CD4-positive, alpha-beta T cell (primary cell): ENCODE measurements at regions not wholly inside any gene's neighbourhood (a gene's known extent, or its start where the extent isn't known, plus 50 kb on each side); places are given as distances from the start of the nearest gene placed in this dataset.

Experiments
- ATAC-seq: fragments of 200-7000 bp; cut with Tn5 transposase; one replicate; pipeline ENCODE4 v1.10.0; 2022; ENCODE audit warnings: mild to moderate bottlenecking; ENCODE audit not compliant: poor library complexity
- CTCF ChIA-PET: fragments of 350-600 bp; sonication (Branson Sonifier 250); formaldehyde crosslinking; loops from one replicate; lab custom pipeline; 2021; ENCODE audit warnings: antibody characterized with exemption, inconsistent platforms; lab: Charles Lee
- POLR2A ChIA-PET: fragments of 350-600 bp; sonication (Branson Sonifier 250); formaldehyde crosslinking; loops from one replicate; lab custom pipeline; 2021; ENCODE audit warnings: antibody characterized with exemption, inconsistent platforms; lab: Charles Lee
- DNase-seq, 14 experiments: peaks; one replicate each; pipeline ENCODE4 v3.0.0-alpha.2; 2013 to 2020; ENCODE audit warnings: mixed read lengths in 2 of 14
- H3K27ac ChIP-seq, 2 donors: one replicate each; pipeline versions ENCODE4 v1.5.1 to v1.7.0; 2013; ENCODE audit warnings: low read length in 2 of 2, low read depth in 1 of 2, mild to moderate bottlenecking in 1 of 2
- H3K27me3 ChIP-seq, 2 experiments: 1 replicate in 1 of 2; 2 replicates in 1 of 2; pipeline versions ENCODE4 v1.6.1 to v1.7.0; 2013; ENCODE audit warnings: low read length in 2 of 2, control low read depth in 1 of 2, mild to moderate bottlenecking in 1 of 2, moderate library complexity in 1 of 2; ENCODE audit not compliant: insufficient read depth in 2 of 2, control insufficient read depth in 1 of 2
- H3K36me3 ChIP-seq: one replicate; pipeline ENCODE4 v1.6.1; 2013; ENCODE audit warnings: low read length, control low read depth; ENCODE audit not compliant: insufficient read depth
- H3K4me1 ChIP-seq: one replicate; pipeline ENCODE4 v1.6.1; 2013; ENCODE audit warnings: low read length, control low read depth; ENCODE audit not compliant: insufficient read depth
- H3K4me3 ChIP-seq: one replicate; pipeline ENCODE4 v1.5.1; 2013; ENCODE audit warnings: mild to moderate bottlenecking, low read length, moderate library complexity
- H3K9me3 ChIP-seq, 2 experiments: 1 replicate in 1 of 2; 2 replicates in 1 of 2; pipeline versions ENCODE4 v1.6.1 to v1.7.0; 2013; ENCODE audit warnings: low read length in 2 of 2, mild to moderate bottlenecking in 2 of 2, control low read depth in 1 of 2, moderate library complexity in 1 of 2; ENCODE audit not compliant: control insufficient read depth in 1 of 2, insufficient read depth in 1 of 2
- H3K27ac Mint-ChIP-seq: one replicate; pipeline ENCODE4 v1.8.0; 2020; ENCODE audit warnings: mixed read lengths
- H3K27me3 Mint-ChIP-seq: one replicate; pipeline ENCODE4 v1.8.0; 2021; ENCODE audit warnings: mixed read lengths
- H3K36me3 Mint-ChIP-seq: one replicate; pipeline ENCODE4 v1.8.0; 2021; ENCODE audit warnings: low read depth, mixed read lengths
- H3K4me1 Mint-ChIP-seq: one replicate; pipeline ENCODE4 v1.8.0; 2021; ENCODE audit warnings: low read depth, mixed read lengths
- H3K4me3 Mint-ChIP-seq: one replicate; pipeline ENCODE4 v1.8.0; 2020; ENCODE audit warnings: mild to moderate bottlenecking, mixed read lengths
- H3K9me3 Mint-ChIP-seq: one replicate; pipeline ENCODE4 v1.8.0; 2020; ENCODE audit warnings: mixed read lengths
- intact Hi-C, 2 experiments: fragments of 100-400 bp; cut with DNase I in 1 of 2; cut with micrococcal nuclease in 1 of 2; formaldehyde crosslinking; loops; one replicate each; pipeline versions ENCODE4 v1.15.1 to v1.9.0; 2023 to 2025; cut with DNase I, micrococcal nuclease
- TF ChIP-seq, protein P1 (sequence below): fragments of 200-600 bp; IDR thresholded peaks from one replicate; pipeline ENCODE4 v1.8.0; 2022; ENCODE audit warnings: antibody characterized with exemption, mild to moderate bottlenecking

DNA sequence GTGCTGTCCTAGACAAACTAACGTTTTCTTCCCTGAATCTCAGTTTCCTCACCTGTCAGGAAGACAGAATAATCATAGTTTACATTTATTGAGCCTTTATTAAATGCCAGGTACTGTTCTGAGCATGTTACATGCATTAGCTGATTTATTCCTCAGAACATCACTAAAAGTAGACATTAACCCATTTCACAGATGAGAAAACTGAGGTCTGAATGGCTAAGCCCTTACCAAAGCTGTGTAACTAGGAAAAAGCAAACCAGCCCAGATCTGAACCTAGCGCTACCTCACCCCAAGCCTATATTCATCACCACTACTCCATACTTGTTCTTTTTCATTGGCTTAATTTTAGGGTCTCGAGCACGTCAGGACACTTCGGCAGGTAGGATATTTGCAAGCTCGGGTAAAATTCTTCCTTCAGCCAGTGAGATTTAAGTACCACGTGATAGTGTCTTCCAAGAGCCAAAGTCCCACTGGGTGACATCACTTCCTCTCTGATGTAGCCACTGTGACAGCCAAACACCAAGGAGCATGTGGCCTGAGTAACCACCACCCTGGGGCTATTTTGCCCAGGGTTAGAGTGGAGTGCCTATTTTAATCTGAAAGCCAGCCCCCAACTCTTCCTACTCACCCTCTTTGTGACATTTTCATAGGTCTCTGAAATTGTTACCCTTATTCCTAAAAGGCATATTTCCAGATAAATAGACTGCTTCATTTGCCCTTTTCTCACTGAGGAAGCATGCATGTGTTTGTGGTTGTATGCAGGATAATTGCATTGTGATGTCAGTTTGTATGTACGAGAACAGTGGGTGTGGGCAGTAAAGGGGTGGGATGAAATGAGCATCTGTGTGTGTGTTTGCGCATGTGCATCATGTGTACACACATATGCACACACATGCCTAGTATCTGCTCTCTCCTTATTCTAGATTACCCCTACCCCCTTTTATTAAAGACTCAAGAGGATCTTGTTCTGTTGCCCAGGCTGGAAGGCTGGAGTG is 62.2 kb upstream of the WSCD2 start:
- Histone ChIP-seq H3K27ac (no peak overlapping the region), H3K4me1 (no peaks in the 10 kb centered on the region), H3K36me3 (no peaks in the 10 kb centered on the region), H3K27me3 (no peaks in the 10 kb centered on the region), H3K9me3 (peaks cover 0 to 4% of the 10 kb centered on the region in 2 experiments), H3K4me3 (no peak overlapping the region)
- TF ChIP-seq, protein P1, sequence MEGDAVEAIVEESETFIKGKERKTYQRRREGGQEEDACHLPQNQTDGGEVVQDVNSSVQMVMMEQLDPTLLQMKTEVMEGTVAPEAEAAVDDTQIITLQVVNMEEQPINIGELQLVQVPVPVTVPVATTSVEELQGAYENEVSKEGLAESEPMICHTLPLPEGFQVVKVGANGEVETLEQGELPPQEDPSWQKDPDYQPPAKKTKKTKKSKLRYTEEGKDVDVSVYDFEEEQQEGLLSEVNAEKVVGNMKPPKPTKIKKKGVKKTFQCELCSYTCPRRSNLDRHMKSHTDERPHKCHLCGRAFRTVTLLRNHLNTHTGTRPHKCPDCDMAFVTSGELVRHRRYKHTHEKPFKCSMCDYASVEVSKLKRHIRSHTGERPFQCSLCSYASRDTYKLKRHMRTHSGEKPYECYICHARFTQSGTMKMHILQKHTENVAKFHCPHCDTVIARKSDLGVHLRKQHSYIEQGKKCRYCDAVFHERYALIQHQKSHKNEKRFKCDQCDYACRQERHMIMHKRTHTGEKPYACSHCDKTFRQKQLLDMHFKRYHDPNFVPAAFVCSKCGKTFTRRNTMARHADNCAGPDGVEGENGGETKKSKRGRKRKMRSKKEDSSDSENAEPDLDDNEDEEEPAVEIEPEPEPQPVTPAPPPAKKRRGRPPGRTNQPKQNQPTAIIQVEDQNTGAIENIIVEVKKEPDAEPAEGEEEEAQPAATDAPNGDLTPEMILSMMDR = no peak
- CTCF ChIA-PET = no interaction called here
- Mint-ChIP-seq H3K4me1 (no peaks in the 10 kb centered on the region), H3K36me3 (no peaks in the 10 kb centered on the region), H3K27me3 (peaks cover 42% of the 10 kb centered on the region), H3K9me3 (no peaks in the 10 kb centered on the region), H3K4me3 (no peak overlapping the region), H3K27ac (no peak overlapping the region)
- ATAC-seq = no peak
- POLR2A ChIA-PET = no interaction called here
- no peak for DNase-seq
- intact Hi-C loops = no loop called here

DNA sequence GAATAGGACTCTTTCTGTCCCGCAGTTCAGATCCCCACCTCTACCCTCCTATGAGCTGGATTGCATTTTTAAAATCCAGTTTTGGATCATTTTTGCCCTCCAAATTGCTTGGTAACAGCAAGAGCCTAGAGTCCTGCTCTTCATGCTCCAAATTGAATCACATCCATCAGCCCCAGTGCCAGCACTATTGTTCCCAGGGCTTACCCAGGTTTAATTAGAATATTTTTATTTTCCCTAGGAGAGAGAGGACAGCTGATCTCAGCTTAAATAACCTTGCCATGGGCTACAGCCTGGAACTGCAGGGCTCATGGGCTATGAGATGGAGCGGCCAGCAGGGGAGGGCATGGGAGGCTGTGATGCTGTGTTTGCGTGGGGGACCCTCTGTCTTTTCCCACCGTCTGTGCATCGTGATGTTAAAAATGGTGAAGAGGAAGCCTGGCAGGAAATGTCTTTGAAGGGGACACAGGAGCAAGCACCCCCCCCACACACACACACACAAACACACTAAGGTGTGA is 59.4 kb upstream of the WSCD2 start:
- TF ChIP-seq, protein P1 = no peak
- CTCF ChIA-PET = no interaction called here

DNA sequence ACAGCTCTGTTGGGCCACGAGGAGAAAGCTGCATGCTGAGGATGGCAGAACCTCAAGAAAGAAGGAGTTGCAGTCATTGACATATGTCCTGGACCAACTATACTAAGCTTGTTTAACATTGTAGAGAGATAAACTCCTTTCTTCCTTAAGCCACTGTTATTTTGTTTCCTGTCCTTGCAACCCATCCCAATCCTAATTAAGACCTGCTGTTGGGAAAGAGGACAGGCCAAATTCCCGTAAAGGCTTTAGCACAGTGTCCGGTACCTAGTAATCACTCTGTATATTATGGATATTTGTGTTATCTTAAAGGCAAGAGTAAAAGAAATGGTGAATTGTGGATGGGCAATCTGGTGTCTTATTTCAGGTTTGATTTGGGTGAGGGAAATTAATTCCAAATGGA is 53.5 kb upstream of the WSCD2 start:
- Histone ChIP-seq H3K27me3 (peaks cover 5 to 6% of the 10 kb centered on the region in 2 experiments), H3K4me1 (no peaks in the 10 kb centered on the region), H3K9me3 (no peaks in the 10 kb centered on the region), H3K4me3 (no peak overlapping the region), H3K27ac (no peak overlapping the region), H3K36me3 (no peaks in the 10 kb centered on the region)
- POLR2A ChIA-PET = no interaction called here
- no peak for DNase-seq
- no peaks in the 10 kb centered on the region for H3K9me3 Mint-ChIP-seq
- CTCF ChIA-PET = no interaction called here
- no peak overlapping the region for H3K4me3 Mint-ChIP-seq
- peaks cover 65% of the 10 kb centered on the region for H3K27me3 Mint-ChIP-seq
- TF ChIP-seq, protein P1 = no peak
- ATAC-seq = no peak
- H3K36me3 Mint-ChIP-seq = no peaks in the 10 kb centered on the region
- no peaks in the 10 kb centered on the region for H3K4me1 Mint-ChIP-seq
- intact Hi-C loops = no loop called here
- no peak overlapping the region for H3K27ac Mint-ChIP-seq

More for the DNA sequence above, 59.4 kb upstream of the WSCD2 start:
- Mint-ChIP-seq H3K36me3 (no peaks in the 10 kb centered on the region), H3K4me3 (no peak overlapping the region), H3K4me1 (no peaks in the 10 kb centered on the region), H3K9me3 (no peaks in the 10 kb centered on the region), H3K27ac (no peak overlapping the region), H3K27me3 (peaks cover 45% of the 10 kb centered on the region)
- Histone ChIP-seq H3K27ac (no peak overlapping the region), H3K4me3 (no peak overlapping the region), H3K27me3 (no peaks in the 10 kb centered on the region), H3K36me3 (no peaks in the 10 kb centered on the region), H3K9me3 (no peaks in the 10 kb centered on the region), H3K4me1 (no peaks in the 10 kb centered on the region)
- intact Hi-C loops = no loop called here
- ATAC-seq (no peak), DNase-seq (no peak)
- POLR2A ChIA-PET = no interaction called here
